ENCODE measurements at regions not wholly inside any gene's neighbourhood (a gene's known extent, or its start where the extent isn't known, plus 50 kb on each side); places are given as distances from the start of the nearest gene placed in this dataset.

GRCh38 chr5:133853646-133854365 is 114.6 kb downstream of the C5orf15 start:
- no peak for TF ChIP-seq GATA2 (IDR thresholded peaks at IDR 0.05; ENCODE audit: low read depth, low read length)
- no peak for TF ChIP-seq GATA3 (IDR thresholded peaks at IDR 0.05; ENCODE audit: low read depth, low read length)
